RWPE1 (cell line): ENCODE measurements at regions not wholly inside any gene's neighbourhood (a gene's known extent, or its start where the extent isn't known, plus 50 kb on each side); places are given as distances from the start of the nearest gene placed in this dataset.

Experiments used
- CTCF ChIA-PET: fragments of 350-600 bp; sonication (Branson Sonifier 250); formaldehyde crosslinking; extraction: SDS; loops from one replicate; lab custom pipeline; 2021; lab: Yijun Ruan, JAX
- POLR2A ChIA-PET: fragments of 400-600 bp; formaldehyde crosslinking; extraction: SDS; loops from one replicate; lab custom pipeline; 2020; ENCODE audit warnings: antibody characterized with exemption; ENCODE audit not compliant: low non-redundant PET; lab: Yijun Ruan, JAX
- DNase-seq: peaks from one replicate; pipeline ENCODE4 v3.0.0; 2012; ENCODE audit warnings: low spot score
- H3K27ac ChIP-seq: fragments of 450-650 bp; 2 replicates; pipeline ENCODE4 v1.5.1; 2017
- CTCF ChIP-seq: fragments of 450-650 bp; conservative IDR thresholded peaks from 2 replicates; pipeline ENCODE4 v1.5.1; 2017; ENCODE audit warnings: low read depth, mild to moderate bottlenecking

DNA sequence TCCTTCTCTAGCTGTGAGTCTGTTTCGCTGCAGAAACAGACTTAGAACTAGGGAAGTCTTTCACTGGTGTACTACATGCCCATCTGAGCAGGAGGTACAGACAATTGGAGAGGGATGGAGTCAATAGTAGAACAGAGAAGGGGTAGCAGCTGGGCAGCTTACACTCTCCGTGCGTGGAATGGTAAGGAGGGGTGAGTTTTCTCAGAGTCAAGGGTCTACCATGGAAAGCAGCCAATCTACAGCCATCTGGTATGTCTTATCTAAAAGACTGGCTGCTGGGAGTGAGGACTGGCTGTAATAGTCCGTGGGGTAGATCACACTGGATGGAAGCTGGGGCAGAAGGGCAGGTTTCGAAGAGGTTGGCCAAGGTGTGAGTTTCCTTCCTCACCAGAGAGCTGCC, 137.3 kb upstream of the TENM4 start:
- H3K27ac ChIP-seq = no peak overlapping the region
- TF ChIP-seq CTCF = no peak
- no peak for DNase-seq
- CTCF ChIA-PET = no interaction called here
- POLR2A ChIA-PET = no interaction called here

GRCh38 chr11:79575701-79576100, 134.9 kb upstream of the TENM4 start:
- no peak for DNase-seq
- POLR2A ChIA-PET = no interaction called here
- CTCF ChIA-PET = no interaction called here
- no peak for TF ChIP-seq CTCF
- H3K27ac ChIP-seq = no peak overlapping the region

GRCh38 chr11:79570104-79570503, 129.3 kb upstream of the TENM4 start:
- CTCF ChIA-PET = no interaction called here

DNA sequence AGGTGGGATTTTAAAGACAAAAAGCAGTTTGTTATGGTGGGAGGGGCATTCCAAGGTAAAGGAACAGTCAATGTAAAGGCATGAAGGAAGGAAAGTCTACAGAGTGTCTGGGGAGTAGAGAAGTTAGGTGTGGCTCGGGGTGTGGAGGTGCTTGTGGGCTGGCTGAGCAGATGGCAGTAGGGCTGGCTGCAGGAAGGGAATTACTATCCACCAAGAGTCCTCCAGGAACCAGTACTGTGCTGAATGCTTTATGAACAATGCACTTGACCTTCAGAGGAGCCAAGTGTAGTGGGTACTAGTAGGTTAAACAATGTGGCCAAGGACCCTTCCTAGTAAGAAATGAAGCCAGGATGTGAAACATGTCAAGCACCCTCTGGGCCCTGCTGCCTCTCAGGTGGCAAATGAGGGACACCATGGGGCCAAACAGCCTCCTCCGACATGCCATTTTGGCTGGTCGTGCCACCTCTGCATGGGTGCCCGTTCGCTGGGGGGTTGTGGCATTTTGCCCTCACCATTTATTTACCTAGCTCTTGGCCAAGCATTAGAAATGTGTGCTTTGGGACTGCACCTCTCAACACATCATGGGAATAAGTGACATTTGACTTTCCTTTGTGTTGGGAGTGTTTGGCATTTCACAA, 123.6 kb upstream of the TENM4 start:
- ChIA-PET CTCF (interaction anchor here (0.7 kb wide), 1 partner anchor 126 kb away, joined by 4 read pairs; no protein-coding TSS in a partner anchor), POLR2A (no interaction called here)
- no peak for TF ChIP-seq CTCF
- no peak for DNase-seq
- H3K27ac ChIP-seq = no peak overlapping the region

More at GRCh38 chr11:79570104-79570503, 129.3 kb upstream of the TENM4 start:
- no peak for TF ChIP-seq CTCF
- no peak for DNase-seq
- H3K27ac ChIP-seq = no peak overlapping the region
- POLR2A ChIA-PET = no interaction called here

GRCh38 chr11:79561496-79561895, 120.7 kb upstream of the TENM4 start:
- no peak overlapping the region for H3K27ac ChIP-seq
- POLR2A ChIA-PET = no interaction called here
- DNase-seq = no peak
- CTCF ChIA-PET = no interaction called here
- TF ChIP-seq CTCF = no peak

DNA sequence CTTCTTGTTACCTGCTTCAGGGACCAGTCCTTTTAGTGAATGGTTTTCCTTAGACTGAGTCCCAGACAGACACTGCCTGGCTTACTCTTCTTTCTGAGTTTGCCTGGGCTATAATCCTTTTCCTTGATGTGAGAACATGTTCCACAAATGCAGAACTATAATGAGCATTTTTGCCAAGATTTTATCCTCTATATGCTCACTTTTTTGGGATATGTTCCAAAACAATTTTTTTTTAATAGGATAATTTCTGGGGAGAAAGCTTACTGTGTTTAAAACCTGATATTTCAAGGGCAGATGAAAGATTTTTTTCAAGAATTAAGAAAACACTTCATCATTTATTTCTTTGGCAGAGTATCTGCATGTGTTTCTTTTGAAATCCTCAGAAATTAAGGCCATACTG, 110.0 kb upstream of the TENM4 start:
- CTCF ChIA-PET = no interaction called here
- POLR2A ChIA-PET = no interaction called here

More for the DNA sequence above, 110.0 kb upstream of the TENM4 start:
- DNase-seq = no peak
- TF ChIP-seq CTCF = no peak
- H3K27ac ChIP-seq = no peak overlapping the region
